Sigmoid colon (tissue), 6 donors: ENCODE measurements at regions not wholly inside any gene's neighbourhood (a gene's known extent, or its start where the extent isn't known, plus 50 kb on each side); places are given as distances from the start of the nearest gene placed in this dataset.

ENCODE experiments used
- DNase-seq: peaks from one replicate; pipeline ENCODE4 v3.0.0-alpha.2; 2019
- H3K27ac ChIP-seq, 4 donors: fragments of 200-600 bp; sonication (generic); one replicate each; pipeline ENCODE4 v1.5.1; 2016 to 2019; ENCODE audit warnings: mild to moderate bottlenecking in 1 of 4
- H3K27me3 ChIP-seq, 3 donors: fragments of 200-600 bp; sonication (generic); one replicate each; pipeline ENCODE4 v1.5.1; 2019; ENCODE audit warnings: mild to moderate bottlenecking in 1 of 3
- H3K36me3 ChIP-seq, 4 donors: fragments of 200-600 bp; sonication (generic); one replicate each; pipeline ENCODE4 v1.5.1; 2016 to 2019
- H3K4me1 ChIP-seq, 4 donors: fragments of 200-600 bp; sonication (generic); one replicate each; pipeline ENCODE4 v1.5.1; 2017 to 2019
- H3K4me3 ChIP-seq, 4 donors: fragments of 200-600 bp; sonication (generic); one replicate each; pipeline ENCODE4 v1.5.1; 2017 to 2019; ENCODE audit warnings: mild to moderate bottlenecking in 2 of 4, moderate library complexity in 1 of 4
- H3K9me3 ChIP-seq, 4 donors: fragments of 200-600 bp in 3 of 4; sonication (generic) in 3 of 4; one replicate each; pipeline versions ENCODE4 v1.5.1 to v1.6.1; 2013 to 2019
- EP300 ChIP-seq, 4 donors: sonication (generic); formaldehyde crosslinking; IDR thresholded peaks; one replicate each; pipeline ENCODE4 v1.6.1; 2017; ENCODE audit warnings: antibody characterized with exemption in 4 of 4
- POLR2A ChIP-seq, 2 donors: fragments of 450-650 bp; IDR thresholded peaks; one replicate each; pipeline ENCODE4 v1.6.1; 2016; ENCODE audit warnings: antibody characterized with exemption in 2 of 2, mild to moderate bottlenecking in 2 of 2, moderate library complexity in 2 of 2
- POLR2AphosphoS5 ChIP-seq, 4 donors: sonication (generic); formaldehyde crosslinking; IDR thresholded peaks; one replicate each; pipeline ENCODE4 v1.6.1; 2017; ENCODE audit warnings: antibody characterized with exemption in 4 of 4
- WGBS, 2 donors: extraction: QIAGEN DNeasy Blood & Tissue Kit; methylation state at CpG; one replicate each; pipeline ENCODE4 v1.1.7; 2013; 5-methylcytosine and 5-hydroxymethylcytosine counted together
- intact Hi-C: fragments of 100-400 bp; cut with DNase I; formaldehyde crosslinking; loops from one replicate; pipeline ENCODE4 v1.15.1; 2023
- TF ChIP-seq, protein P1 (sequence below), 4 experiments: fragments of 450-650 bp in 3 of 4; fragments of 200-600 bp in 1 of 4; IDR thresholded peaks; one replicate each; pipeline ENCODE4 v1.5.1; 2016 to 2019; ENCODE audit warnings: antibody characterized with exemption in 4 of 4, mild to moderate bottlenecking in 3 of 4, moderate library complexity in 2 of 4
- donor health status: healthy with polysubstance abuse.
- donor health status: healthy.

DNA sequence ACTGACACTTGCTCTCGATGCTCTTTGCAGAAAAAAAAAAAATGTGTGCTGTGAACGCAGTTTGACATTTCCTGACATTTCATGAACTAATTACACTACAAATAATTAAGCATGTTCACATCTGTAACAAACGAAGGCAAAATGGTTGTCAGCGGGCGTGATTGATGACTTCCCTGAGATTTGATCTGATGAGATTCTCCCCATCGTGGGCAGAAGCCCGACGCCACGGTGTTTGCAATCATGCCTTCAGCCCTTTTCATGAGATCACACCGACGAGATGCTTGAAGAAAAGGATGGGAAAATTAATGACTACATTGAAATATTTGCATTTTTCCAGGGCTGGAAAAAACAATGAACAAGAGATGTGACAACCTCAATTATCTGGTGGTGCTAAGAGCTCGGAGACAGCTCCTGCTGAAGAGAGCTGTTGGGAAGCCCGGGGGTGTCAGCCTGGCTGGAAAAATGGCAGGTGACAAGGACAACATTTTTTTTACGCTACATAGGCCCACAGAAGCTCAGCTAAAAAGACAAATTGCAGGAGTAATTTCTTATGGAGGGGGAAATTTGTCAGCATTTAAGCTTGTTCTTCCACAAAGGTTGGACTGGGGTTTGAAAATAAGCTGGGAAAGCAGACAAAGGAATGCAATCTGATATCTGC is 259.4 kb upstream of the IRX3 start:
- no peak overlapping the region for H3K27ac ChIP-seq
- H3K4me1 ChIP-seq, result no peaks in the 10 kb centered on the region
- no peak for DNase-seq
- intact Hi-C loops, result no loop called here
- H3K36me3 ChIP-seq, result no peaks in the 10 kb centered on the region
- H3K9me3 ChIP-seq, result no peaks in the 10 kb centered on the region
- 67 to 78% methylated on average over 14 of the region's 14 CpGs for WGBS, 2 donors
- H3K27me3 ChIP-seq, result peaks cover 0 to 14% (median 0%) of the 10 kb centered on the region in 3 donors
- TF ChIP-seq EP300 (IDR thresholded peaks at IDR 0.05) (no peak), POLR2AphosphoS5 (IDR thresholded peaks at IDR 0.05) (no peak), POLR2A (IDR thresholded peaks at IDR 0.05) (no peak)
- TF ChIP-seq, protein P1, sequence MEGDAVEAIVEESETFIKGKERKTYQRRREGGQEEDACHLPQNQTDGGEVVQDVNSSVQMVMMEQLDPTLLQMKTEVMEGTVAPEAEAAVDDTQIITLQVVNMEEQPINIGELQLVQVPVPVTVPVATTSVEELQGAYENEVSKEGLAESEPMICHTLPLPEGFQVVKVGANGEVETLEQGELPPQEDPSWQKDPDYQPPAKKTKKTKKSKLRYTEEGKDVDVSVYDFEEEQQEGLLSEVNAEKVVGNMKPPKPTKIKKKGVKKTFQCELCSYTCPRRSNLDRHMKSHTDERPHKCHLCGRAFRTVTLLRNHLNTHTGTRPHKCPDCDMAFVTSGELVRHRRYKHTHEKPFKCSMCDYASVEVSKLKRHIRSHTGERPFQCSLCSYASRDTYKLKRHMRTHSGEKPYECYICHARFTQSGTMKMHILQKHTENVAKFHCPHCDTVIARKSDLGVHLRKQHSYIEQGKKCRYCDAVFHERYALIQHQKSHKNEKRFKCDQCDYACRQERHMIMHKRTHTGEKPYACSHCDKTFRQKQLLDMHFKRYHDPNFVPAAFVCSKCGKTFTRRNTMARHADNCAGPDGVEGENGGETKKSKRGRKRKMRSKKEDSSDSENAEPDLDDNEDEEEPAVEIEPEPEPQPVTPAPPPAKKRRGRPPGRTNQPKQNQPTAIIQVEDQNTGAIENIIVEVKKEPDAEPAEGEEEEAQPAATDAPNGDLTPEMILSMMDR (IDR thresholded peaks at IDR 0.05), result no peak
- H3K4me3 ChIP-seq, result no peak overlapping the region

GRCh38 chr16:54544553-54545180 is 258.1 kb upstream of the IRX3 start:
- no peaks in the 10 kb centered on the region for H3K9me3 ChIP-seq
- H3K4me3 ChIP-seq, result no peak overlapping the region
- no peak for TF ChIP-seq POLR2A (IDR thresholded peaks at IDR 0.05)
- TF ChIP-seq, protein P1 (IDR thresholded peaks at IDR 0.05), result no peak
- TF ChIP-seq EP300 (IDR thresholded peaks at IDR 0.05), result no peak
- TF ChIP-seq POLR2AphosphoS5 (IDR thresholded peaks at IDR 0.05), result no peak
- WGBS, 2 donors, result 54 to 69% methylated on average over 7 of the region's 7 CpGs
- H3K36me3 ChIP-seq, result no peaks in the 10 kb centered on the region
- no peak overlapping the region for H3K27ac ChIP-seq
- no peaks in the 10 kb centered on the region for H3K4me1 ChIP-seq
- intact Hi-C loops, result no loop called here
- DNase-seq, result no peak
- H3K27me3 ChIP-seq, result peaks cover 0 to 23% (median 6%) of the 10 kb centered on the region in 3 donors

DNA sequence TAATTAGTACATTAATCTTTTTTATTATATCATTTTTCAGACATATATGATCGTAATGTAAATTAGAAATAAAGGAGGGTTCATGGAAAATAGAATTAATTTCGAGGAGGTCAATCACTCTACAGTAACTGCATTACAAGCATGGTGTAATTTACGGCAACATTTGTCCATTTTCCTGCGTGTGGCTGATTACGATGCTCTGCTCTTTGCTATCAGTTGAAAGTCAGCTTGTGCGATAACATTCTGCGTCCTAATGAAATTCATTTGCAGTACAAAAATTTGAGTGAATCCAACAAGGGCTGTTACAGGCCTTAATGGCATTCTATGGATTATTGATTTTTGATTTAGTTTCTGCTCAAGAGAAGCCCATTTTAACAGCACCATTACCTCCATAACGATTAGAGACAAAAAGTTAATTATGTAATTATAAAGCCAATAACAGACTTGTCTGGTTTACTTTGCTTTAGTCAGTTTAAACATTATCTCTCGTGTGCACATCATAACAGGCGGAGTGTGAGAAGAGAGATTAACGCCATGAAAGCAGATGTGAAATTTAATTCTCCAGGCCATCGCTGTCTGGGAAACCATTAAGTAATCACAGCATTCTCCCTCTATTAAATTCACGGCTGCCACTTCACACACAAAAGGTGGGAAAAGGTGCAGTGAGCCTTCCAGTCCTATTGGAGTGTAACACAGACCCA is 256.4 kb upstream of the IRX3 start:
- H3K9me3 ChIP-seq, result no peaks in the 10 kb centered on the region
- no peaks in the 10 kb centered on the region for H3K36me3 ChIP-seq
- 70 to 81% methylated on average over 13 of the region's 13 CpGs for WGBS, 2 donors
- H3K27me3 ChIP-seq, result peaks cover 0 to 31% (median 6%) of the 10 kb centered on the region in 3 donors
- H3K27ac ChIP-seq, result no peak overlapping the region
- H3K4me3 ChIP-seq, result no peak overlapping the region
- TF ChIP-seq POLR2A (IDR thresholded peaks at IDR 0.05) (no peak), EP300 (IDR thresholded peaks at IDR 0.05) (no peak), POLR2AphosphoS5 (IDR thresholded peaks at IDR 0.05) (no peak)
- TF ChIP-seq, protein P1 (IDR thresholded peaks at IDR 0.05), result no peak
- DNase-seq, result no peak
- no peaks in the 10 kb centered on the region for H3K4me1 ChIP-seq
- intact Hi-C loops, result no loop called here

GRCh38 chr16:54540525-54541180 is 254.1 kb upstream of the IRX3 start:
- TF ChIP-seq EP300 (IDR thresholded peaks at IDR 0.05) (no peak), POLR2A (IDR thresholded peaks at IDR 0.05) (no peak), POLR2AphosphoS5 (IDR thresholded peaks at IDR 0.05) (no peak)
- TF ChIP-seq, protein P1 (IDR thresholded peaks at IDR 0.05), result no peak
- no peaks in the 10 kb centered on the region for H3K36me3 ChIP-seq
- H3K9me3 ChIP-seq, result no peaks in the 10 kb centered on the region
- intact Hi-C loops, result no loop called here
- DNase-seq, result no peak
- H3K4me3 ChIP-seq, result no peak overlapping the region
- WGBS, 2 donors, result 59 to 81% methylated on average over 15 of the region's 15 CpGs
- no peaks in the 10 kb centered on the region for H3K4me1 ChIP-seq
- H3K27ac ChIP-seq, result no peak overlapping the region
- peaks cover 0 to 23% (median 6%) of the 10 kb centered on the region in 3 donors for H3K27me3 ChIP-seq
